T-helper 22 cell (primary cell): ENCODE measurements at regions not wholly inside any gene's neighbourhood (a gene's known extent, or its start where the extent isn't known, plus 50 kb on each side); places are given as distances from the start of the nearest gene placed in this dataset.

Source experiments
- DNase-seq: peaks from one replicate; pipeline ENCODE4 v3.0.0-alpha.2; 2020; ENCODE audit warnings: low read depth

DNA sequence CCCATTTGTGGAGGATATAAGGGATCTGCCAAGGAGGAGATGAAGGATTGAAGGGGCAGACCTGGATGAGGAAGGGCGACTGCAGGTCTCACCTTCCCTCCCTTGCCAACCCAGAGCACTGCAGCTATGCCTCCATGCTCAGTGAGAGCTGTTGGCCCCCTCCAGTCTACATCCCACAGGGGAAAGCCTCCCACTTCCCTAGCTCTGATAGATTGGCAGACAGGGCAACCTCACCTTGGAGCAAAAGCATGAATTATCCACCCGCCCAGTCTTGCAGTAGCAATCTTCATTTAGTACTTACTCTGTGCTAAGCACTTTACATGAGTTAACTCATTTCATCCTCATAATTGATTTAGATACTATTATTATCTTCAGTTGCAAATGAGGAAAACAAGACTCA, 70.4 kb upstream of the SMNDC1 start:
- no peak for DNase-seq

DNA sequence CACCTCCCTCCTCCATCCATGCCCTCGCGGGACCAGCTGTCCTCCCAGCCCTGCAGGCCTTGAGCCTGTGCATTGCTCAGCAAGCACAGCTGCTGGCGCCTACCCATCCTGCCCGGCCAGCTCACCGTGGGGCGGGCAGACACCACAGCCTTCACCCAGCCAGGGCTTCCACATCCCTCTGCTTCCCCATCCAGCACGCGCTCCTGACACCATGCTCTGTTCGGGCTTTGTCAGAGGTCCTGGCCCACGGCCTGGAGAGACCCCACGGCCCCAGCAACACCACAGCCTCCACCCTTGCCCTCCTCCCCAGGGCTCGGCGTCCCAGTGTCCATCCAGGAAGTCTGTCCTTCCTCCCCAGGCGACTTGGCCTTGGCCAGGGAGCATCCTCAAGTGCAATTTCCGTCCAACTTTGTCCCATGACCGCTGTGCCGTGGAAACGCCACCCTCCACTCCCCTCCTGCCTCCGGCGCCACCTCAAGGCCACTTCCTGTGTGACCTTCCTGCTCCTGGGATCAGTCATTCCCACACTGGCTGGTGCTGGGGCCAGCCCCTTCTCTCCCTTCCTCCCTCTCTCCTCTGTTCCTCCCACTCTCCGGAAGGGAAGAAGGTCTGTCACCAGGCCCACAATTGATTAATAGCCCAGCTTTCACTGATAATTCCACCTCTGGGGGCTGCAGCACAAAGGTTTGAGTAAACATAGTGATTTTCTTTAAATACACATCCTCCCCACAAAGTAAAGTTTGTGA, 71.5 kb upstream of the SMNDC1 start:
- DNase-seq = no peak

- DNase-seq = no peak
These were observed 72.0 kb upstream of the SMNDC1 start for GRCh38 chr10:110376767-110377160.

DNA sequence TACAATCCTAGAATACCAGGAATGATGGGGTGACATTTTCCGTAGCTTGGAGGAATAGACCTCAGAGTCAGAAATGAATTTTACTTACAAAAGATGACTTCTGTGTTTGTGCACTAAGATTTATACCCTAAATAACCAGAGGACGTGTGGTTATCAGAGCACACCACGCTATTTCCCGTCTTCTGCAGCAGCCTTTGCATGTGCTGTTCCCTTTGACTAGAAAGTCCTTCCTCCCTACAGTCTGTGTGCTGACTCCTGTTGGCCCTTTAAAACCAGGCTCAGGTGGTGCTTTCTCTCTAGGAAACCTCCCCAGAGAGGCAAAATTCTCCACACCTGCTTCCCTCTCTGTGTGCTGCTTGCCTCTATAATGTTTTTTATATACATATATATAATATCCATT, 73.3 kb upstream of the SMNDC1 start:
- DNase-seq = no peak

DNA sequence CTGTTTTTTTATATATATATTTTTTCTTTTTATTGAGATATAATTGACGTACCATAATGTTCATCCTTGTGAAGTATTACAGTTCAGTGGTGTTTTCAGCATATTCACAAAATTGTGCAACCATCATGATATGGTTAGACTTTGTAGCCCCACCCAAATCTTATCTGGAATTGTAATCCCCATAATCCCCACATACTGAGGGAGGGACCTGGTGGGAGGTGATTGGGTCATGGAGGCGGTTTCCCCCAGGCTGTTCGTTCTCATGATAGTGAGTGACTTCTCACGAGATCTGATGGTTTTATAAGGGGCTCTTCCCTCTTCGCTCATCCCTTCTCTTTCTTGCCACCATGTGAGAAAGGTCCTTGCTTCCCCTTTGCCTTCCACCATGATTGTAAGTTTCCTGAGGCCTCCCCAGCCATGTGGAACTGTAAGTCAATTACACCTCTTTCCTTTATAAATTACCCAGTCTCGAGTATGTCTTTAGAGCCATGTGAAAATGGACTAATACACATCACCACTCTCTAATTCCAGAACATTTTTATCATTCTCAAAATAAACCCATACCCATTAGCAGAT, 73.9 kb upstream of the SMNDC1 start:
- no peak for DNase-seq

GRCh38 chr10:110379831-110380230, 75.1 kb upstream of the SMNDC1 start:
- DNase-seq = no peak

DNA sequence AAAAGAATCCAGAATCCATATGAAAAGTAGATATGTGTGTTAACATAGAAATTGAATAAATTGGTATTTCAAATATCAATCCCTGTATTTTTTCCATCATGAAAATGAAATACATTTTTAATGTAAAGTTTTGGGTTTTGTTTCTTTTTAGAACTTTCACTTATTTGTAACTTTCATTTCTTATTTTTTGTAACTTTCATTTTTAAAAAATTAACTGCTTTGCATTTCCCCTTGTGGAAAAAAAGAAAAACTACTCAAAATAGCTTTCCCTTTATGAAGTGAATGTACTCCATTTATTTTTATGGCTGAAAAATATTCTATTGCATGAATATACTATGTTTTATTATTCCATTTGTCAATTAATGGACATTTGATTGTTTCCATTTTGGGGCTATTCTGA, 75.6 kb upstream of the SMNDC1 start:
- no peak for DNase-seq

- DNase-seq = no peak
These were observed 78.0 kb upstream of the SMNDC1 start for GRCh38 chr10:110382695-110383094.

DNA sequence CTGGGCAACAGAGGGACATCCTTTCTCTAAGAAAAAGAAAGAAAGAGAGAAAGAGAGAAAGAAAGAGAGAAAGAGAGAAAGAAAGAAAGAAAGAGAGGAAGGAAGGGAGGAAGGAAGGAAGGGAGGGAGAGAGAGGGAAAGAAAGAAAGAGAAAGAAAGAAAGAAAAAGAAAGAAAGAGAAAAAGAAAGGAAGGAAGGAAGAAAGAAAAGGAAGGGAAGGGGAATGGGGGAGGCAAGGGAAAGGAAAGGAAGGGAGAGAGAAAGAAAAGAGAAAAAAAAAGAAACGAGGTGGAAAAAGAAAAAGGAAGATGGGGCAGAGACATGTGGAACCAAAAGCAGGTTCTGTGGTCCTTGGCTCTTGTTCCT, 82.9 kb upstream of the SMNDC1 start:
- DNase-seq = no peak

- no peak for DNase-seq
These were observed 83.4 kb upstream of the SMNDC1 start for GRCh38 chr10:110387983-110388686.

DNA sequence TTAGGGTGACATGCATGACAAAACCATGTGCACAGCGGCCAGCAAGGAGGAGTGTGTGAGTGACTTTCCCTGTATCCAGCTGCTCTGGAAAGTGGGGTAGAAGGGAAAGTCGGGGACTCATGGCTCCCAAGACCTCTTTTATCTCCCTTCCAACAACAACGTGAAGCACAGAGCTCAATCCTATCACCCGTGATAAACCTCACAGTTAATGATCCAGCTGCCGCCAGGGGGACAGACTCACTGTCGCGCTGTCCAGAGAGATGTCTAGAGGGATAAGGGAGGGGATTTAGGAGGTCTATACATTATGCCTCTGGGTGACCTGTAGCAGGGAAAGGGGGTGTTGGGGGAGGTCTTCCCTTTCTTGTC, 84.0 kb upstream of the SMNDC1 start:
- no peak for DNase-seq

DNA sequence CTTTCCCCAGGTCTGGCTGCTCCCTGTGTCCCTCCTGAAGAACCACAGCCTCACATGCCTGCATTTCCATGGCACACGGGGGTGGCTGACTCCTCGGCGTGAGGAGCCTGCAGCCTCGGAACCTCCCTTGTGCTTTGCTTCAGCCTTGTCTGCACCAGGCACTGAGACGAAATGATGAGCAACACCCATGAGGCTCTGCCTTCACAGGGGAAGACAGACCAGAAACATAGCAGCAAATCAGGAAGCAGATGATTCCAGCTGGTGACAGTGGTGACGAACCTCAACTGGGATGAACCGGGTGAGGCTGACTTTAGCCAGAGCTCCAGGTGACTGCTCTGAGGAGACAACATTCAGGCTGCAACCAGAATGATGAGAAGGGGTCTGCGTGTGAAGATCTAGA, 84.5 kb upstream of the SMNDC1 start:
- no peak for DNase-seq

DNA sequence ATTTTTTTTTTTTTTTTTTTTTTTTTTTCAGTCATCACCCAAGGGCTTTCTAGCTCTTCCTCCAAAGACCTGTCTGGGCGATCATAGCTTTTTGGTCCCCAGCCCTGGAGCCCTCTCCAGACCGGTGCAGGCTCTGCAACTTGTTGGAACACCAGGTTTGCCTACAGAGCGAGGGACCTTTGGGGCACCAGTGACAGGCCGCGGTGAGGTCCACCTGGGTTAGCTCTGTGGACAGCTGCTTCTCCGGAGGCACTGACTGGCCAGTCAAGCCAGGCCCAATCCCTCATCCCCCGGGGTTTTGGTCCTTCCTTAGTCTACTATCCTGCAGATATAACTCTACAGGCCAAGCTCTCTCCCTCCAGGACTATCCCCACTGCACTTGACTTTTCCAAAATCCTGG, 86.8 kb upstream of the SMNDC1 start:
- no peak for DNase-seq

- no peak for DNase-seq
These were observed 87.4 kb upstream of the SMNDC1 start for GRCh38 chr10:110392121-110392520.

DNA sequence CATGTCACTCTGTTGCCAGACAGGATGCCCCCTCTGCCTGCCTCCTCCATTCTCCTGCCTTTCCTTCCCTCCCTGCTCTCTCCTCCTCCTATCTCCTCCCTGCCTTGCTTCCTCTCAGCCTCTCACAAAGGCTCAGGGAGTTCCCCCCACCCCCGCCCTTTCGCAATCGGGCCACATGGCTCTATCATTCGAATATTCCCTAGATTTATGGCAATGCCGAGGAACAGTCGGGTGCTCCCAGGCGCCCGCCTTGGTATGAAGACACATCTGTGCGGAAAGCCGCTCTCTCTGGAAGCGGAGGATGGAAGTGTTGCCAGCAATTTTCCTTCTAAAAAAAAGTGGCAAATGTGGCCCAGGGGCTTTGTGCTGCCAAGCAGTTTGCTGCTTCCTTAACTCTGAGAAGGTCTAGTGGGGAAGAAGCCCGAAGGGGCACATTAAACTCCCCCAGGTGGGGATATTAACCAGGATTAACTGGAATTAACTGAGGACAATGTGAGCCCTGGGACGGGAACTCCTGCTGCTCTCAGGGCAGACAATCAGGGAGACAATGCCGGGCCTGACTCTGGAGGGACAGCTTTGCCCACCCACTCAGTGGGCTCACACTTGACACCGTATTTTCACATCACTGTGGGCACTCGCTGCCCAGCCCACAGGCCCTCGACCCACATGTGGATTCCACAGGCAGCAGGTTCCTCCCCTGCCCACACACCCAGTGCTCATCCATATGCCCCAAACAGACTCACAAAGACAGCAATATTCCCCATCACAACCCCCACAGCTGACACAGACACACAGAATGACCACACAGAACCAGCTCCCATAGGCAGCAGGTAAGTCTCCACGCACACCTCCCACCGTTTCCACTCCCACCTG, 88.4 kb upstream of the SMNDC1 start:
- no peak for DNase-seq

DNA sequence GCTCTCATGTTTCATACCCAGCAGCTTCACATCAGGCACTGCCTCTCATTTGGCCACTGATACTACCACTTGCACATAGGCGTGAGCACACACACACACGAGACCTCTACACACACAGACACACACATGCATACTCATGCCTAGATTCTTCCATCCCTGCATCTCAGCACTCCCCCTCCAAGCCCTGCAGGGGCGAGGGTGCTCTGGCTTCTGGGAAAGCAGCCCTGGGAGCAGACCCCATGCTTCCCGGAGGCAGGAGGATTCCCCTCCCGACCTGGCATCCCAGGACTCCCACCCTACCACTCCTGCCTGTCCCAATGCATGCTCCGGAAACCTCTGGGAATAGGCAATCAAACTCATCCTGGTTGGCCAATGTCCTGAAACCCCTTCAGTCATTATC, 89.1 kb upstream of the SMNDC1 start:
- no peak for DNase-seq

- no peak for DNase-seq
These were observed 89.6 kb upstream of the SMNDC1 start for GRCh38 chr10:110394296-110394695.

- no peak for DNase-seq
These were observed 90.2 kb upstream of the SMNDC1 start for GRCh38 chr10:110394898-110395297.

GRCh38 chr10:110395350-110396283, 90.9 kb upstream of the SMNDC1 start:
- no peak for DNase-seq

DNA sequence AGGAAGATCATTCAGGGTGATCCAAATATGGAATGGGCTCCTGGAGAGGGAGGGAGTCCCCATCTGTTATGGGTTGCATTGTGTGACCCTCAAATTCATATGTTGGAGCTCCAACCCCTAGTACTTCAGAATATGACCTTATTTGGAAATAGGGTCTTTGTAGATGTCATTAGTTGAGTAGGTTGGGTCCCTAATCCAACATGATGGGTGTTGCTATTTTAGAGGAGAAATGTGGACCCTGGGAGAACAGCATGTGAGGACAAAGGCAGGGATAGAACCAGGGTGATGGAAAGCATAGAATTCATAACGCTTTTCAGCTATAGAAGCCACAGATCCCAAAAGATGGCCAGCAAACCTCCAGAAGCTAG, 91.5 kb upstream of the SMNDC1 start:
- DNase-seq = no peak

- no peak for DNase-seq
These were observed 93.1 kb upstream of the SMNDC1 start for GRCh38 chr10:110397856-110398255.
